Chondrocyte (in vitro differentiated cells): ENCODE measurements at regions not wholly inside any gene's neighbourhood (a gene's known extent, or its start where the extent isn't known, plus 50 kb on each side); places are given as distances from the start of the nearest gene placed in this dataset.

Source experiments
- DNase-seq: peaks from one replicate; pipeline ENCODE4 v3.0.0; 2021; ENCODE audit warnings: mixed read lengths, low spot score
- H3K27ac Mint-ChIP-seq: one replicate; pipeline ENCODE4 v1.8.0; 2021; ENCODE audit warnings: mild to moderate bottlenecking, moderate library complexity, mixed read lengths; ENCODE audit not compliant: unreplicated experiment
- H3K27me3 Mint-ChIP-seq: 2 replicates; pipeline ENCODE4 v1.8.0; 2021; ENCODE audit warnings: low read depth, mixed read lengths
- H3K36me3 Mint-ChIP-seq: 2 replicates; pipeline ENCODE4 v1.8.0; 2021; ENCODE audit warnings: low read depth, mixed read lengths
- H3K4me1 Mint-ChIP-seq: 2 replicates; pipeline ENCODE4 v1.8.0; 2021; ENCODE audit warnings: low read depth, mild to moderate bottlenecking, mixed read lengths
- H3K4me3 Mint-ChIP-seq: one replicate; pipeline ENCODE4 v1.8.0; 2021; ENCODE audit warnings: mild to moderate bottlenecking, moderate library complexity, mixed read lengths; ENCODE audit not compliant: unreplicated experiment
- H3K9me3 Mint-ChIP-seq: 2 replicates; pipeline ENCODE4 v1.8.0; 2021; ENCODE audit warnings: low read depth, mixed read lengths
- CTCF ChIP-seq: fragments of 200-600 bp; sonication (generic); IDR thresholded peaks from 2 replicates; pipeline ENCODE4 v1.5.0; 2021; ENCODE audit warnings: antibody characterized with exemption, mild to moderate bottlenecking, moderate library complexity

GRCh38 chr15:97096303-97096835, 765.9 kb downstream of the NR2F2 start:
- no peaks in the 10 kb centered on the region for H3K36me3 Mint-ChIP-seq
- no peak overlapping the region for H3K4me3 Mint-ChIP-seq
- H3K27ac Mint-ChIP-seq = no peak overlapping the region
- H3K4me1 Mint-ChIP-seq = peaks cover 3% of the 10 kb centered on the region
- no peak for TF ChIP-seq CTCF
- H3K27me3 Mint-ChIP-seq = peaks cover 34% of the 10 kb centered on the region
- no peak for DNase-seq
- H3K9me3 Mint-ChIP-seq = peaks cover 8% of the 10 kb centered on the region

- no peak overlapping the region for H3K4me3 Mint-ChIP-seq
- no peak for TF ChIP-seq CTCF
- peaks cover 12% of the 10 kb centered on the region for H3K9me3 Mint-ChIP-seq
- no peak for DNase-seq
- H3K27me3 Mint-ChIP-seq = peaks cover 21% of the 10 kb centered on the region
- peaks cover 3% of the 10 kb centered on the region for H3K4me1 Mint-ChIP-seq
- no peaks in the 10 kb centered on the region for H3K36me3 Mint-ChIP-seq
- no peak overlapping the region for H3K27ac Mint-ChIP-seq
Observed at GRCh38 chr15:97099040-97099439, 768.5 kb downstream of the NR2F2 start.

GRCh38 chr15:97101572-97101971, 771.1 kb downstream of the NR2F2 start:
- H3K27ac Mint-ChIP-seq = no peak overlapping the region
- no peak for TF ChIP-seq CTCF
- DNase-seq = no peak
- peaks cover 14% of the 10 kb centered on the region for H3K27me3 Mint-ChIP-seq
- H3K9me3 Mint-ChIP-seq = peaks cover 13% of the 10 kb centered on the region
- H3K4me3 Mint-ChIP-seq = no peak overlapping the region
- peaks cover 2% of the 10 kb centered on the region for H3K4me1 Mint-ChIP-seq
- no peaks in the 10 kb centered on the region for H3K36me3 Mint-ChIP-seq

GRCh38 chr15:97114900-97115760, 784.6 kb downstream of the NR2F2 start:
- no peak for TF ChIP-seq CTCF
- Mint-ChIP-seq H3K27ac (no peak overlapping the region), H3K4me1 (no peaks in the 10 kb centered on the region), H3K4me3 (no peak overlapping the region), H3K9me3 (peaks cover 24% of the 10 kb centered on the region), H3K36me3 (no peaks in the 10 kb centered on the region), H3K27me3 (no peaks in the 10 kb centered on the region)
- no peak for DNase-seq

GRCh38 chr15:97115761-97116070, 785.2 kb downstream of the NR2F2 start:
- H3K36me3 Mint-ChIP-seq = no peaks in the 10 kb centered on the region
- H3K27me3 Mint-ChIP-seq = no peaks in the 10 kb centered on the region
- H3K4me1 Mint-ChIP-seq = no peaks in the 10 kb centered on the region
- peaks cover 20% of the 10 kb centered on the region for H3K9me3 Mint-ChIP-seq
- H3K27ac Mint-ChIP-seq = no peak overlapping the region
- no peak for TF ChIP-seq CTCF
- H3K4me3 Mint-ChIP-seq = no peak overlapping the region
- DNase-seq = no peak
